NAMALWA (cell line): ENCODE measurements at regions not wholly inside any gene's neighbourhood (a gene's known extent, or its start where the extent isn't known, plus 50 kb on each side); places are given as distances from the start of the nearest gene placed in this dataset.

Source experiments
- DNase-seq: peaks from one replicate; pipeline ENCODE4 v3.0.0-alpha.2; 2015; ENCODE audit warnings: low spot score

GRCh38 chr3:110530902-110531301 is 540.7 kb upstream of the NECTIN3 start:
- no peak for DNase-seq

DNA sequence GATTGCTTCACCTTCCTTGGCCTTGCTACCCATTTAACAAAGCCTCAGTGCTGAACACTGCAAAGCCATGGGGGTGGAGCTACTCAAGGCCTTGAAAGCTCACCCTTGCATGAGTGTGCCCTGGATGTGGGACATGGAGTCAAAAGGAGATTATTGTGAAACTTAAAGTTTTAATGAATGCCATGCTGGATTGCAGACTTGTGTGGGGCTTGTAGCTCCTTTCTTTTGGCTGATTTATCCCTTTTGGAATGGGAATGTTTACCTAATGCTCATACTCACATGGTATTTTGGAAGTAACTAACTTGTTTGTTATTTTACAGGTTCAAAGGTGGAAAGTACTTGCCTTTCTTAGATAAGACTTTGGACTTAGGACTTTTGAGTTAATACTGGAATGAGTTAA is 538.5 kb upstream of the NECTIN3 start:
- no peak for DNase-seq

DNA sequence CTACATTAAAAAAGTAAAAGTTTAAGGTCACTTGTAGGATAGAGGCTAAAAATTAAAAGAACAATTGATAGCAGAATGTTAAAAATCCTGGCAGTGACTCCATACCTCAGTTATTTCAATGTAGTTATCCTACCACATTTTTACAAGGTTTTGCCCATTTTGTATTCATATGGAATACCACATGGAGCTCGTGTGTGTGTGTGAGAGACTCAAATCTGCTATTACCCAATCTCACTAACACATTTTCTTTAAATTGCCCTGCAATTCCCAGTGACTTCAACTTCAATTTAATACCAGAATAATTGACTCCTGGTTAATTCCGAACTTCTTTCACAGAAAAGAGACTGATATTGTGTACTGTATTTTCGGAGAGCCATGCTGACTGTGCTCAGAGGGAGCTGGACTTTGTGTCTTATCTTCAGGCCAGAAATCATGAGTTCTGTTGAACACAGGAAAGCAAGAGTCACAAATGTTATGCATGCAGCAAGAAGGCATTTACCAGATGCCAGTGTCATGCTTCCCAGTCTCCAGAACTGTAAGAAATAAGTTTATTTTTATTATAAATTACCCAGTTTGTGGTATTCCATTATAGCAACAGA is 529.0 kb upstream of the NECTIN3 start:
- no peak for DNase-seq

GRCh38 chr3:110544730-110545129 is 526.9 kb upstream of the NECTIN3 start:
- DNase-seq: no peak

DNA sequence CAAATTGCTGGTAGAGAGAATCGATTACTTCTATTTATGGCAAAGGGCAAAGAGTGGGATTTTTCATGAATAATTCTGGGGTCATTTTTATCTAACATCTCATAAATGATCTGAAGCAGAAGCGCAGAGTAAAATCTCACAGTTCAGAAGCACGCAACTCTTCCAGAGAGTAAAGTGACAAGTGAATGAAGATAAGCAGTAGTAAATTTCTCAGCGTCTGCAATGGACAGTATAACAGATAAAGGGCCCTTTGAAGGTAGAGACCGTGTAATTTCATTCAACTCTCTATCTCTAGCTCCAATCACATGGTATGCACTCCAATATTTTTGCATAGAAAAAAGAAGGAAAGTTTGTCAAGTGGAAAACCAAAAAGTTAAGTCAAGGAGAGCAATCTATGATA is 521.1 kb upstream of the NECTIN3 start:
- DNase-seq: no peak

GRCh38 chr3:110562621-110563020 is 509.0 kb upstream of the NECTIN3 start:
- no peak for DNase-seq

GRCh38 chr3:110564674-110565073 is 506.9 kb upstream of the NECTIN3 start:
- DNase-seq: no peak

DNA sequence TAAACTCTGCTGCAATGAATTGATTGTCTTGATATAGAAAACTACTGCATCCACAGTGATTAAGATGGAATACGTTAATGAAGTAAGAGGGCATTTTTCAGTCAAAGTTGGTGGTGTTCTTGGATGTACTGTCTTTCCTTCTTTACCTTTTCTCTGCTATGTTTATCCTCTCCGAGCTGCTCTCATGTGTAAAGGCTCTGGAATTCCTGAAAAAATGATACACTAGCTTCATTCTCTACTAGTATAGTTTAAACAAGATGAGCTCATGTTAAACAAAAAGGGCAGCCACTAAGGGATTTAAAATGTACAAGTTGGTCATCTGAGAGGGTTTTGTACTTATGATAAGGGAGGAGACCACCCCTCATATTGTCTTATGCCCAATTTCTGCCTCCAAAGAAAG is 504.6 kb upstream of the NECTIN3 start:
- DNase-seq: no peak

DNA sequence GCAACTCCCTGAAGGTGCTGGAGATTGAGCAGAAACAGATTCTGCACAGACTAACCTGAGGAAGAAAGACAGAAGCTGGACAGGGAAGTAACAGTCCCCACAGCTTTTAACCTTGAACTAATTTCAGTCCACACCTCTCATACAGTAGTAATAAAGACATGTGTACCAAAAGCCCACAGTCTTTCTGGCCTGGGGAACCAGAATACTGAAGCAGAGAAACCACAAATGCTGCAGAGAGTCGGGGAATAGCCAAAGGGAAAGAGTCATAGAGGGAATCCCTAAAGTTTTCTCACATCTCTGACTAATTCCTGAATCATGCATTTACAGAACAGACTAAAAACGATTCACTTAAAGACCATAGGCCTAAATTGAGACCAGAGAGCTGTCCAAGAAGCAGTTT is 503.4 kb upstream of the NECTIN3 start:
- DNase-seq: no peak

DNA sequence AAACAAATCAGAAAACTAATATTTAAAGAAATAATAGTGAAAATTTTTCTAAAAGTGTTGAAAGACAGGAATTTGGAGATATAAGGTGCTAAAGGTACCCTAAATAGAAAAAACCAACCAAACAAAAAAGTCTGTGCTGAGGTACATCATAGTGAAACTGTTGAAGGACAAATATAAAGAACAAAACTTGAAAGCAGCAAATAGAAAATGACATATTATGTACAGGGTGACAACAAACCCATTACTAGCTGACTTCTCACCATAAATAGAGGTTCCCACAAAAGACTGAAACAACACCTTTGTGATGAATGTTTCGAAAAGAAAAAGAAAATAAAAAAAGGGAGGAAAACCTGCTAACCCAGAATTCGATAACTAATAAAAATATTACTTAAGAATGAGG is 502.5 kb upstream of the NECTIN3 start:
- DNase-seq: no peak

GRCh38 chr3:110575702-110576101 is 495.9 kb upstream of the NECTIN3 start:
- no peak for DNase-seq

DNA sequence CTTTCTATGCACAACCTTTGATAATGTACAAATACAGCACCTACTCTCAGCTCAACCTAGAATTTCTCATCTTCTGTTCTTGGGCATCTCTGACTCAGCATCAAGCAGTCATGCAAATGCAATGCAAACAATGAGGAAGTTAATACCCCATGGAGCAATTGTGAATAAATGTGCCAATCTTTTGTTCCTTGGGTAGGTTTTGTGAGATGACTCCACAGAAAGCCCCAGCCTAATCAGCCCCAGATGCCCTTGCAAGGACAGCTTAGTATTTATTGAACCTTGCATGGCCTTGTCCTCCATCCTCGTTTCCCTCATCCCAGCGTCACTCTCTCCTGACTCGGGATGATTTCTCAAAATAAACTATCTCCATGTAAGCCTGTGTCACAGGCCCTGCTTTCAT is 494.7 kb upstream of the NECTIN3 start:
- no peak for DNase-seq

DNA sequence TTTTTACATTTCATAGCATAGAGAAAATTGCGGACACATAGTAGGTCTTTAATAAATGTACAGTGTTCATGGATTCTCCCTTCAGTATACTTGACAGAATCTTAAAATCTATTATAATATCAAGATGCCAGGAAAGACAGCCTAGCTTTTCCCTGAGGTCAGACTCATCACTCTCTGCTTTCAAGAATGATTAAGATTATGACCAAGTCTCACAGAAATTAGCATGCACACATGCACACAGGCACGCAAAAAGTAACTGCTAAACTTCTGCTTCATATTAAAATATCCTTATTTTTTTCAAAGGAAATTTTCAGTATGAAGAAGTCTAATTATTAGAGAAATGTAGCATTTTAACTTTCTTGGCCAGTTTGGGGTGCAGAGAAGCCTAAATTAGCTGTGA is 493.8 kb upstream of the NECTIN3 start:
- no peak for DNase-seq

- DNase-seq: no peak
Observed at GRCh38 chr3:110579840-110580550, 491.6 kb upstream of the NECTIN3 start.

DNA sequence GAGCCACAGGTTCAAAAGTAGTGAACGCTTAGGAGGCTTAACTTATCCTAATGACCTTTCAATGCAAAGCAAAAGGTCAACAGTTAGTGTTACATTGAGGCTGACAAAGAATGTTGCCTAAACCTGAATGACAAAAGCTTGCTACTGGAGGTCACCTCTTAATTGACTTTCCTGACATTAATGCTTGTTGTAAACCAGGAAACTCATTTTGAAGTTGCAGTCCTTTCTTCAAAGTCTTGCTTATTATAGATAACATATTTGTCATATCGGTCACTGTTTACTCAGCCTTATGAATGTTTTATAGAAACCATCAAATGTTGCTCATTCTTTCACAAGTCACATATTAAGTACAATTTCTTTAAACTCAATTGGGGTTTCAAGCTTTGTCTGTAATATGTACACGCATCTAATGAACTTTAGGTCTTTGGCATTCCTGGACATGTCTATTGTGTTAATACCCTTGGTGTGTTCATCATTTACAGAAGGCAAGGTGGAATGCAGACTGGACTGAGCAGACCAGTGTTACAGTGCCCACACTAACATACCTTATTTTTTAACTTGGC is 488.2 kb upstream of the NECTIN3 start:
- DNase-seq: no peak

- no peak for DNase-seq
Observed at GRCh38 chr3:110588906-110589305, 482.7 kb upstream of the NECTIN3 start.

DNA sequence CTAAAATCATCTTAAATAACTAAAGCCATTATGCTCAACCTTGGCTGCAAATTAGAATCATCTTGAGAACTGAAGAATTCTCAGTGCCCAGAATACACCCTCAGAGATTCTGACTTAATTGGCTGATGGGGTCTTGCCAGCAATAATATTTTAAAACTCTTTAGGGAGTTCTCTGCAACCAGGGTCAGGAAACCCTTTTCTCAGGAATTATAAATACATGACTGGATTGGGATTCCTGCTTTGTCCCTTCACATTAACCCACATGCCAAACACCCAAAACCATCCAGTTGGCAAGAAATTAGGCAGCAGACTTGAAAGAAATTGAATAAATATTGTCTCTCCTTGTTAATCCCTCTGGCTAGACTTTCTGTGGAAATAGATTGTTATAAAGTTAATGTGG is 482.3 kb upstream of the NECTIN3 start:
- no peak for DNase-seq

- no peak for DNase-seq
Observed at GRCh38 chr3:110593749-110594148, 477.9 kb upstream of the NECTIN3 start.

- DNase-seq: no peak
Observed at GRCh38 chr3:110598847-110599490, 472.6 kb upstream of the NECTIN3 start.

GRCh38 chr3:110608566-110608965 is 463.1 kb upstream of the NECTIN3 start:
- no peak for DNase-seq

DNA sequence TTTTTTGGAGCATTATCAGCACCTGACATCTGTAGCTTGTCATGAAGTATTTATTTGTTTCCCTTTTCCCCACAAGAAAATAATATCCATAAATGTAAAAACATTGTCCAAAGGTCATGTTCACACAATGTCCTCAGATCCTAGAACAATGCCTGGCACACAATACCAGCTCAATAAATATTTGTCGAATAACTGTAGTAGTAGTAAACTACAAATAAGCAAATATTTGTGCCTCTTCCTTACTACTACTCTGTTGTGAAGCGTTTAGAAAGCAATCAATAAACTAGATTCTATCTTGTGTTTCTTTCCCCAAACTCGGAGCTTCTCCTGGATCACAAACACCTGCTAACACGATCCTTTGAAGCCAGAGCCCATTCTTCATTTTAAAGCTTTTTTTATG is 459.6 kb upstream of the NECTIN3 start:
- no peak for DNase-seq

DNA sequence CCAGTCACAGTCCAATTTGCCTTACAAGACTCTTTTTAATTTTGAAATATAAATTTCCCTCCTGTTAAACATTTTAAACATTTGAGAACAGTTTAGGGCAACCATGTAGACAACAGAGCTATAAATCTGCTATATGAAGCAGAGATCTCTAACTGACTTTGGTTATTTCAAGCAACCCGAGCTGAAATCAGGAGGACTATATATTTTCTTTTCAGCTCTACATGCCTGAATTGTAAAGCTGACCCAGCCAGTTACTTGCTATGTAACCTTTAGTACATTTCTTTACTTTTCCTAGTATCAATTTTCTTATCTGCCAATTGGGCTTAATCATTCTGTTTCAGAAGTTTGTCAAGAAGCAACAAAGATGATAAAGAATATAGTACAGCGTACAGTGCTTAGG is 457.4 kb upstream of the NECTIN3 start:
- DNase-seq: no peak

- no peak for DNase-seq
Observed at GRCh38 chr3:110615454-110615853, 456.2 kb upstream of the NECTIN3 start.
